SK-N-SH (cell line): ENCODE measurements at regions not wholly inside any gene's neighbourhood (a gene's known extent, or its start where the extent isn't known, plus 50 kb on each side); places are given as distances from the start of the nearest gene placed in this dataset.

Experiments
- CTCF ChIA-PET: fragments of 300-600, 350-600 bp; formaldehyde crosslinking; extraction: SDS; loops from one replicate; lab custom pipeline; 2021; lab: Yijun Ruan, JAX
- POLR2A ChIA-PET: fragments of 350-600 bp; sonication (Branson Sonifier 250); formaldehyde crosslinking; extraction: SDS; loops from one replicate; lab custom pipeline; 2020; ENCODE audit warnings: antibody characterized with exemption, inconsistent platforms; lab: Yijun Ruan, JAX
- DNase-seq: peaks from one replicate; pipeline ENCODE4 v3.0.0; 2012
- H2AFZ ChIP-seq: fragments of 200-600 bp; sonication (generic); 2 replicates; pipeline ENCODE4 v1.8.1; 2016; ENCODE audit warnings: antibody characterized with exemption, mild to moderate bottlenecking, low read depth
- H3F3A ChIP-seq: fragments of 200-600 bp; sonication (generic); replicated peaks from 2 replicates; pipeline ENCODE3; 2016; ENCODE audit warnings: antibody characterized with exemption, mild to moderate bottlenecking; ENCODE audit not compliant: insufficient read depth
- H3K27ac ChIP-seq, 2 experiments: fragments of 200-500 bp in 1 of 2; fragments of 200-600 bp in 1 of 2; sonication (Bioruptor generic) in 1 of 2; sonication (generic), shearing (Covaris generic) in 1 of 2; 2 replicates each; pipeline versions ENCODE4 v1.5.1 to v1.6.1; 2014 to 2016; ENCODE audit warnings: low read depth in 2 of 2, inconsistent platforms in 1 of 2, low read length in 1 of 2, mild to moderate bottlenecking in 1 of 2, mixed read lengths in 1 of 2
- H3K27me3 ChIP-seq: fragments of 200-600 bp; sonication (generic), shearing (Covaris generic); 2 replicates; pipeline ENCODE4 v1.6.1; 2016; ENCODE audit warnings: mixed run types; ENCODE audit not compliant: insufficient read depth
- H3K36me3 ChIP-seq, 2 experiments: fragments of 200-500 bp in 1 of 2; fragments of 200-600 bp in 1 of 2; sonication (Bioruptor generic) in 1 of 2; sonication (generic) in 1 of 2; replicated peaks in 1 of 2; 2 replicates each; pipeline versions ENCODE3 to v1.5.1; 2014 to 2016; ENCODE audit warnings: low read length in 1 of 2, mild to moderate bottlenecking in 1 of 2; ENCODE audit not compliant: insufficient read depth in 2 of 2, control insufficient read depth in 1 of 2
- H3K4me1 ChIP-seq, 2 experiments: fragments of 200-500 bp in 1 of 2; fragments of 200-600 bp in 1 of 2; sonication (Bioruptor generic) in 1 of 2; sonication (generic), shearing (Covaris generic) in 1 of 2; 2 replicates each; pipeline versions ENCODE4 v1.5.1 to v1.6.1; 2014 to 2016; ENCODE audit warnings: low read depth in 1 of 2, low read length in 1 of 2, mixed run types in 1 of 2; ENCODE audit not compliant: insufficient read depth in 2 of 2, control insufficient read depth in 1 of 2
- H3K4me2 ChIP-seq: fragments of 200-600 bp; sonication (generic), shearing (Covaris generic); 2 replicates; pipeline ENCODE4 v1.6.1; 2017; ENCODE audit warnings: mixed run types
- H3K4me3 ChIP-seq, 2 experiments: fragments of 200-500 bp in 1 of 2; fragments of 200-600 bp in 1 of 2; sonication (Bioruptor generic) in 1 of 2; sonication (generic), shearing (Covaris generic) in 1 of 2; 2 replicates each; pipeline versions ENCODE4 v1.5.1 to v1.8.1; 2014 to 2016; ENCODE audit warnings: low read depth in 2 of 2, inconsistent platforms in 1 of 2, low read length in 1 of 2, mild to moderate bottlenecking in 1 of 2, mixed read lengths in 1 of 2, moderate library complexity in 1 of 2
- H3K79me2 ChIP-seq: fragments of 200-600 bp; sonication (generic); 2 replicates; pipeline ENCODE4 v1.8.1; 2017; ENCODE audit warnings: mild to moderate bottlenecking; ENCODE audit not compliant: insufficient read depth
- H3K9ac ChIP-seq: fragments of 200-600 bp; sonication (generic); 2 replicates; pipeline ENCODE4 v1.6.1; 2017; ENCODE audit warnings: mixed run types
- H3K9me2 ChIP-seq: fragments of 200-600 bp; sonication (generic); 2 replicates; pipeline ENCODE4 v1.6.1; 2017; ENCODE audit warnings: mixed run types
- H3K9me3 ChIP-seq: fragments of 200-600 bp; sonication (generic); 2 replicates; pipeline ENCODE4 v1.6.1; 2017; ENCODE audit warnings: mixed run types, mild to moderate bottlenecking, moderate library complexity
- H4K20me1 ChIP-seq: fragments of 200-600 bp; sonication (generic); 2 replicates; pipeline ENCODE4 v1.6.1; 2017; ENCODE audit warnings: mild to moderate bottlenecking, mixed run types; ENCODE audit not compliant: insufficient read depth
- EP300 ChIP-seq, 2 experiments: IDR thresholded peaks; 2 replicates each; pipeline versions ENCODE4 v1.4.0 to v1.6.1; 2012; ENCODE audit warnings: borderline replicate concordance in 1 of 2, low read depth in 1 of 2, low read length in 1 of 2
- EZH2phosphoT487 ChIP-seq: fragments of 200-600 bp; sonication (generic); IDR thresholded peaks from 2 replicates; pipeline ENCODE4 v1.6.1; 2017; ENCODE audit warnings: low read depth, mixed run types, mild to moderate bottlenecking, antibody characterized with exemption, moderate library complexity, borderline replicate concordance
- FOSL2 ChIP-seq: IDR thresholded peaks from 2 replicates; pipeline ENCODE4 v1.4.0; 2012; ENCODE audit warnings: low read depth, mild to moderate bottlenecking, moderate library complexity, borderline replicate concordance
- FOXM1 ChIP-seq: IDR thresholded peaks from 2 replicates; pipeline ENCODE4 v1.4.0; 2012; ENCODE audit warnings: low read depth, mild to moderate bottlenecking
- MXI1 ChIP-seq: IDR thresholded peaks from 2 replicates; pipeline ENCODE4 v1.6.1; 2012; ENCODE audit warnings: mild to moderate bottlenecking, low read depth, low read length, improper control_type of control experiment
- NRF1 ChIP-seq: IDR thresholded peaks from 2 replicates; pipeline ENCODE4 v1.6.1; 2012; ENCODE audit warnings: low read depth, mild to moderate bottlenecking, low read length
- PBX3 ChIP-seq: IDR thresholded peaks from 2 replicates; pipeline ENCODE4; 2012
- POLR2AphosphoS5 ChIP-seq: IDR thresholded peaks from 2 replicates; pipeline ENCODE4 v1.6.1; 2012; ENCODE audit warnings: low read depth, low read length
- SIN3A ChIP-seq: IDR thresholded peaks from 2 replicates; pipeline ENCODE4 v1.6.1; 2012; ENCODE audit warnings: low read depth, mild to moderate bottlenecking, low read length, moderate library complexity, borderline replicate concordance
- SMC3 ChIP-seq: IDR thresholded peaks from 2 replicates; pipeline ENCODE4 v1.6.1; 2012; ENCODE audit warnings: low read depth, low read length, improper control_type of control experiment
- YY1 ChIP-seq: IDR thresholded peaks from 2 replicates; pipeline ENCODE4 v1.4.0; 2012; ENCODE audit warnings: low read depth, mild to moderate bottlenecking
- ZBTB33 ChIP-seq: IDR thresholded peaks from 2 replicates; pipeline ENCODE4 v1.4.0; 2012; ENCODE audit warnings: low read depth, borderline replicate concordance
- WGBS: methylation state at CpG from one replicate; pipeline ENCODE4 v1.1.6; 2017; ENCODE audit warnings: low lambda C conversion rate; 5-methylcytosine and 5-hydroxymethylcytosine counted together

GRCh38 chr6:140385679-140386078 is 1011.2 kb upstream of the CITED2 start:
- Histone ChIP-seq H3K79me2 (no peaks in the 10 kb centered on the region), H3K4me3 (no peak overlapping the region), H3K9ac (no peak overlapping the region), H3K4me1 (no peaks in the 10 kb centered on the region), H3K27me3 (no peaks in the 10 kb centered on the region), H3K9me2 (no peaks in the 10 kb centered on the region), H4K20me1 (no peaks in the 10 kb centered on the region), H3F3A (no peaks in the 10 kb centered on the region), H3K4me2 (no peak overlapping the region), H2AFZ (no peak overlapping the region), H3K36me3 (no peaks in the 10 kb centered on the region), H3K9me3 (no peaks in the 10 kb centered on the region), H3K27ac (no peak overlapping the region)
- ChIA-PET POLR2A (no interaction called here), CTCF (no interaction called here)
- 70% methylated on average over 3 of the region's 3 CpGs for WGBS
- no peak for DNase-seq
- TF ChIP-seq SMC3, result no peak
- TF ChIP-seq FOSL2, result no peak
- no peak for TF ChIP-seq POLR2AphosphoS5
- TF ChIP-seq MXI1, result no peak
- TF ChIP-seq EZH2phosphoT487, result no peak

- Histone ChIP-seq H3K27ac (no peak overlapping the region), H2AFZ (no peak overlapping the region), H3K4me2 (no peak overlapping the region), H3K9ac (no peak overlapping the region), H3K79me2 (no peaks in the 10 kb centered on the region), H4K20me1 (no peaks in the 10 kb centered on the region), H3K9me2 (no peaks in the 10 kb centered on the region), H3K9me3 (no peaks in the 10 kb centered on the region), H3K36me3 (no peaks in the 10 kb centered on the region)
- WGBS, result 89% methylated on average over 2 of the region's 2 CpGs
- POLR2A ChIA-PET, result no interaction called here
- CTCF ChIA-PET, result no interaction called here
- TF ChIP-seq YY1, result no peak
- no peak for TF ChIP-seq FOXM1
- no peak for TF ChIP-seq MXI1
- no peak for TF ChIP-seq EP300 (IDR thresholded peaks at IDR 0.05; ENCODE audit: borderline replicate concordance in 1 of 2, low read depth in 1 of 2, low read length in 1 of 2)
- no peak for TF ChIP-seq ZBTB33
- no peak for TF ChIP-seq PBX3
- no peak for TF ChIP-seq SIN3A
- TF ChIP-seq NRF1, result no peak
- TF ChIP-seq EZH2phosphoT487, result no peak
- TF ChIP-seq, all 33 proteins: peak for 0
- H3F3A ChIP-seq, result no peaks in the 10 kb centered on the region
- no peak overlapping the region for H3K4me3 ChIP-seq
- no peaks in the 10 kb centered on the region for H3K27me3 ChIP-seq
- no peak for DNase-seq
- H3K4me1 ChIP-seq, result no peaks in the 10 kb centered on the region
Measured at GRCh38 chr6:140382355-140382754, 1007.9 kb upstream of the CITED2 start.
